ENCODE measurements at regions not wholly inside any gene's neighbourhood (a gene's known extent, or its start where the extent isn't known, plus 50 kb on each side); places are given as distances from the start of the nearest gene placed in this dataset.

DNA sequence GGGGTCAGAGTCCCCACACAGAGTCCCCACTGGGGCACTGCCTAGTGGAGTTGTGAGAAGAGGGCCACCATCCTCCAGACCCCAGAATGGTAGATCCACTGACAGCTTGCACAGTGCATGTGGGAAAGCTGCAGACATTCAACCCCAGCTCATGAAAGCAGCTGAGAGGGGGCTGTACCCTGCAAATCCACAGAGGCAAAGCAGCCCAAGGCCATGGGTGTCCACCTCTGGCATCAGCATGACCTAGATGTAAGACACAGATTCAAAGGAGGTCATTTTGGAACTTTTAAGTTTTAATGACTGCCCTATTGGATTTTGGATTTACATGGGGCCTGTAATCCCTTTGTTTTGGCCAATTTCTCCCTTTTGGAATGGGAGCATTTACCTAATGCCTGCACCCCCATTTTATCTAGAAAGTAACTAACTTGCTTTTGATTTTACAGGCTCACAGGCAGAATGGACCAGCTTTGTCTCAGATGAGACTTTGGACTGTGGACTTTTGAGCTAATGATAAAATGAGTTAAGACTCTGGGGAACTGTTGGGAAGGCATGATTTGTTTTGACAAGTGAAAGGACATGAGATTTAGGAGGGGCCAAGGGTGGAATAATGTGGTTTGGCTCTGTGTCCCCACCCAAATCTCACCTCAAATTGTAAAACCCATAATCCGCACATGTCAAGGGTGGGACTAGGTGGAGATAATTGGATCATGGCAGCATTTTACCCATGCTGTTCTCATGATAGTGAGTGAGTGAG, 56.3 kb upstream of the ITGA1 start:
- TF ChIP-seq, protein P1, sequence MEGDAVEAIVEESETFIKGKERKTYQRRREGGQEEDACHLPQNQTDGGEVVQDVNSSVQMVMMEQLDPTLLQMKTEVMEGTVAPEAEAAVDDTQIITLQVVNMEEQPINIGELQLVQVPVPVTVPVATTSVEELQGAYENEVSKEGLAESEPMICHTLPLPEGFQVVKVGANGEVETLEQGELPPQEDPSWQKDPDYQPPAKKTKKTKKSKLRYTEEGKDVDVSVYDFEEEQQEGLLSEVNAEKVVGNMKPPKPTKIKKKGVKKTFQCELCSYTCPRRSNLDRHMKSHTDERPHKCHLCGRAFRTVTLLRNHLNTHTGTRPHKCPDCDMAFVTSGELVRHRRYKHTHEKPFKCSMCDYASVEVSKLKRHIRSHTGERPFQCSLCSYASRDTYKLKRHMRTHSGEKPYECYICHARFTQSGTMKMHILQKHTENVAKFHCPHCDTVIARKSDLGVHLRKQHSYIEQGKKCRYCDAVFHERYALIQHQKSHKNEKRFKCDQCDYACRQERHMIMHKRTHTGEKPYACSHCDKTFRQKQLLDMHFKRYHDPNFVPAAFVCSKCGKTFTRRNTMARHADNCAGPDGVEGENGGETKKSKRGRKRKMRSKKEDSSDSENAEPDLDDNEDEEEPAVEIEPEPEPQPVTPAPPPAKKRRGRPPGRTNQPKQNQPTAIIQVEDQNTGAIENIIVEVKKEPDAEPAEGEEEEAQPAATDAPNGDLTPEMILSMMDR (IDR thresholded peaks at IDR 0.05; ENCODE audit: poor library complexity), result no peak
- no peak for TF ChIP-seq EZH2 (IDR thresholded peaks at IDR 0.05; ENCODE audit: borderline replicate concordance)

All from hepatocyte (in vitro differentiated cells).